Stimulated activated CD4-positive, alpha-beta T cell treated with anti-CD3 and anti-CD28 coated beads, Interleukin-1b, Interleukin-23, amount 100 ng/mL, for 4 hours (primary cell): ENCODE measurements at regions not wholly inside any gene's neighbourhood (a gene's known extent, or its start where the extent isn't known, plus 50 kb on each side); places are given as distances from the start of the nearest gene placed in this dataset.

Source experiments
- DNase-seq, 2 donors: peaks; one replicate each; pipeline ENCODE4 v3.0.0-alpha.2; 2020; ENCODE audit warnings: low read depth in 2 of 2

GRCh38 chr13:103284466-103284865 is 218.2 kb upstream of the SLC10A2 start:
- DNase-seq = no peak

- no peak for DNase-seq
These were observed 217.2 kb upstream of the SLC10A2 start for GRCh38 chr13:103283451-103283820.

GRCh38 chr13:103282571-103283450 is 216.6 kb upstream of the SLC10A2 start:
- DNase-seq = no peak

GRCh38 chr13:103277959-103278694 is 211.9 kb upstream of the SLC10A2 start:
- no peak for DNase-seq

- DNase-seq = no peak
These were observed 210.7 kb upstream of the SLC10A2 start for GRCh38 chr13:103276775-103277498.

- no peak for DNase-seq
These were observed 209.5 kb upstream of the SLC10A2 start for GRCh38 chr13:103275722-103276121.

GRCh38 chr13:103275081-103275480 is 208.9 kb upstream of the SLC10A2 start:
- DNase-seq = no peak

GRCh38 chr13:103273825-103274224 is 207.6 kb upstream of the SLC10A2 start:
- DNase-seq = no peak

GRCh38 chr13:103272770-103273169 is 206.6 kb upstream of the SLC10A2 start:
- DNase-seq = no peak

GRCh38 chr13:103263448-103263847 is 197.2 kb upstream of the SLC10A2 start:
- no peak for DNase-seq

- DNase-seq = no peak
These were observed 189.5 kb upstream of the SLC10A2 start for GRCh38 chr13:103255587-103256301.

- no peak for DNase-seq
These were observed 183.9 kb upstream of the SLC10A2 start for GRCh38 chr13:103250071-103250470.

GRCh38 chr13:103246581-103247200 is 180.5 kb upstream of the SLC10A2 start:
- no peak for DNase-seq

GRCh38 chr13:103243495-103243894 is 177.3 kb upstream of the SLC10A2 start:
- DNase-seq = no peak

GRCh38 chr13:103238441-103238840 is 172.2 kb upstream of the SLC10A2 start:
- no peak for DNase-seq

GRCh38 chr13:103236213-103236612 is 170.0 kb upstream of the SLC10A2 start:
- DNase-seq = no peak

GRCh38 chr13:103229674-103230073 is 163.5 kb upstream of the SLC10A2 start:
- no peak for DNase-seq

- DNase-seq = no peak
These were observed 158.6 kb upstream of the SLC10A2 start for GRCh38 chr13:103224804-103225203.

GRCh38 chr13:103222683-103223082 is 156.5 kb upstream of the SLC10A2 start:
- DNase-seq = no peak

- no peak for DNase-seq
These were observed 152.0 kb upstream of the SLC10A2 start for GRCh38 chr13:103218253-103218652.

- no peak for DNase-seq
These were observed 146.9 kb upstream of the SLC10A2 start for GRCh38 chr13:103213152-103213551.
